ENCODE measurements at regions not wholly inside any gene's neighbourhood (a gene's known extent, or its start where the extent isn't known, plus 50 kb on each side); places are given as distances from the start of the nearest gene placed in this dataset.

DNA sequence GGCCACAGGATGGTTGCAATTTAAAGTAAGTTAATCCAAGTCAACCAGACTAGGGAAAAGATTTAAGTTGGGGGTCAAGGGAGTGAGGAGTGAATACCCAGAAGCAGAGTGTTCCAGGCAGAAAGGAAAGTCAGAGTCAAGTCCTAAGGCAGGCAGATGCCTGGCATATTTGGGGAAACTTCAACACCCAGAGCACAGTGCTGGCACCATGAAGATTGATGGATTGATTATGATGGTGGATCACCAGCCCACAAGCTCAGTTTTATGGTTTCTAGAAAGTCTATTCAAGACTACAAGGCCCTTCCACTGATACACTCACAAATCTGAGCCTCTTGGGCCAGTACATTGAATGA, 100.1 kb upstream of the DUSP10 start:
- H3K27ac ChIP-seq, result no peak overlapping the region
- TF ChIP-seq ZFX (IDR thresholded peaks at IDR 0.05), result no peak
- TF ChIP-seq, protein P1, sequence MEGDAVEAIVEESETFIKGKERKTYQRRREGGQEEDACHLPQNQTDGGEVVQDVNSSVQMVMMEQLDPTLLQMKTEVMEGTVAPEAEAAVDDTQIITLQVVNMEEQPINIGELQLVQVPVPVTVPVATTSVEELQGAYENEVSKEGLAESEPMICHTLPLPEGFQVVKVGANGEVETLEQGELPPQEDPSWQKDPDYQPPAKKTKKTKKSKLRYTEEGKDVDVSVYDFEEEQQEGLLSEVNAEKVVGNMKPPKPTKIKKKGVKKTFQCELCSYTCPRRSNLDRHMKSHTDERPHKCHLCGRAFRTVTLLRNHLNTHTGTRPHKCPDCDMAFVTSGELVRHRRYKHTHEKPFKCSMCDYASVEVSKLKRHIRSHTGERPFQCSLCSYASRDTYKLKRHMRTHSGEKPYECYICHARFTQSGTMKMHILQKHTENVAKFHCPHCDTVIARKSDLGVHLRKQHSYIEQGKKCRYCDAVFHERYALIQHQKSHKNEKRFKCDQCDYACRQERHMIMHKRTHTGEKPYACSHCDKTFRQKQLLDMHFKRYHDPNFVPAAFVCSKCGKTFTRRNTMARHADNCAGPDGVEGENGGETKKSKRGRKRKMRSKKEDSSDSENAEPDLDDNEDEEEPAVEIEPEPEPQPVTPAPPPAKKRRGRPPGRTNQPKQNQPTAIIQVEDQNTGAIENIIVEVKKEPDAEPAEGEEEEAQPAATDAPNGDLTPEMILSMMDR (conservative IDR thresholded peaks at IDR 0.05), result no peak

DNA sequence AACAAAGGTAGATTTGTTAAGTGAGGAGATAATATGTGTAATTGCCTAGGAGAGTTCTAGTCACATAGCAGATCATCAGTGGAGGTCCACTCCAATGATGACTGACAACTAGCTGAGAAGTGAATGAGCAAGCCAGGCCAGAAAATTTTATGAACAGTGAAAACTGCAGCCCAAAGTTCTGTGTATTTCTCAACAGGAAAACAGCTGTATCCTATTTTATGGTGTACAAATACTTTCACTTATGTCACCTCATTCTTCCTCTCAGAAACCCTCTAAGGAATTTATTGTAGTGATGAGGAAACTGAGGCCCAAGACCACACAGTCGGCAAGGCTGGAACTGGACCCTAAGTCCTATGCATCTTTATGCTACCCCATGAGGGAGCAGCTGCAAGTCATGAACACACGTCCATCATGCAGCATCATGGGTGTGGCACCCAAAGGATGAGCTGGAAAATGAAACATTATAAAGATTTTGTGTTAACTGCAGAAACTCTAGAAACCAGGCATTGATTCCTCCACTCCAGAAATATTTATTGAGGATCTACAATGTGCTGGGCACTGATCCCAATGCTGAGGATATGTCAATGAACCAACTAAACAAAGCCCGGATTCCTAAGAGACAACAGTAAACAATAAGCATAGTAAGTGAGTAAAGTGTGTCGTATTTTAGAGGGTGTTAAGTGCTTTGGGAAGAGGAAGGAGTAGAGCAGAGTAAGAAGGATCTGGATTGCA, 99.5 kb upstream of the DUSP10 start:
- TF ChIP-seq, protein P1 (conservative IDR thresholded peaks at IDR 0.05), result no peak
- TF ChIP-seq ZFX (IDR thresholded peaks at IDR 0.05), result no peak
- H3K27ac ChIP-seq, result no peak overlapping the region

DNA sequence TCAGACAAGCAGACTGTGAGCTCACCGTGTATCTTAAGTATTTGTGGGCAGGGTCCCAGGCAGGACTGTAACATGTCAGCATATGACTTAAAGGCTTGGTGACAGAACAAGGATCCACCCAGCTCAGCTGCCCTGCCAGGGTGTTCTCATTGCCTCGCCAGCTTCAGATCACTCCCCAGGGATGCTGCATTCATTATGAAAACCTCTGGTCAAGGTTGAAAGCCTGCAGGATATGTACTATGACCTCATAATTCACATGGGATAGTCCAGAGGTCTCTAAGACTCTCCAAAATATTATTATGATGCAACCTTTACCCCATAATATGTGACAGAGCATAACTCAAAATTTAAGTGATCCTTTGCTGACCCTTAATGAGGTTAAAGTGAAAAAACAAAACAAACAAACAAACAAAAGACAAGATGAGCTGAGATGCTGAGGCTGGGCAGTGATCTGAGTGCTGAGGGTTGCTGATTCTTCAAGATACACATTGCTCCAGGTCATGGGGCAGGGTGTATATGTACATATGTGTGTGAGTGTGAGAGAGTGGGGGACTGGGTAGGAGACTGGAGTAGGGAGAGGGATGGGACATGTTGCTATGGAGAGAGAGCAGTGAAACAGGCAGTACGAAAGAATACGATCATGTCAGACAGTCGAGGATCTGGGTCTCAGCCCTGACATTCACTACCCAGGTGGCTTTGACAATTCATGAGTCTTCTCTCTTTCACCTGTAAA, 98.8 kb upstream of the DUSP10 start:
- TF ChIP-seq, protein P1 (conservative IDR thresholded peaks at IDR 0.05), result no peak
- no peak for TF ChIP-seq ZFX (IDR thresholded peaks at IDR 0.05)
- peak overlapping the region; percentile 28; the same call in 1 of the 2 replicates for H3K27ac ChIP-seq

DNA sequence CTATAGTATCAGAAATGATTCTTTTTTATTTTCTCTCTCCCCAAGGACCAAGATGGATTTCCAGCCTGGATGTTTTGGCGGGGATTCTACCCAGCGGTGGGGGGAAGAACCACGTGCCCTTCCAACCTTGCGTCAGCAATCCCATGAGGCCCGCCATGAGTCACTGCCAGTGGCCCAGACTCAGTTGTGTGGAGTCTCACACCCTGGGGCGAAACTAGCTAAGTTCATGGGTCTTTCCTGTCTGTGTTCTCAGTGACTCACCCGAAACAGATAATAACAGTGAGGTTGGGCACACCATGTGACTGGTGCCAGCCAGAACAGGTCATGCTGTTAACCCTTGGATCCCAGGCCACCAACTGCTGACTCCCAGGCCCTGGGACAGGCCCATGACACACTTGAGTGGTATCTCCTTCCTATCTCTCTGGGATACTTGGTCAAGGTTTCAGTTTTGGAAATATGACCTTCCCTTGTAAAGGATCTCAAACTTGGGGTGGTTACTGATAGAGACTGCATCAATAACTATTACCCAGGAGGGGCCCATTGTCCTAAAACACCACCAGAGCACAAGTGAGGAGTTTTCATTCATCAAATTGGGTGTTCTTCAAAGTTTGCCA, 98.0 kb upstream of the DUSP10 start:
- peak overlapping the region; percentile 28 for H3K27ac ChIP-seq
- no peak for TF ChIP-seq ZFX (IDR thresholded peaks at IDR 0.05)
- TF ChIP-seq, protein P1 (conservative IDR thresholded peaks at IDR 0.05), result no peak

DNA sequence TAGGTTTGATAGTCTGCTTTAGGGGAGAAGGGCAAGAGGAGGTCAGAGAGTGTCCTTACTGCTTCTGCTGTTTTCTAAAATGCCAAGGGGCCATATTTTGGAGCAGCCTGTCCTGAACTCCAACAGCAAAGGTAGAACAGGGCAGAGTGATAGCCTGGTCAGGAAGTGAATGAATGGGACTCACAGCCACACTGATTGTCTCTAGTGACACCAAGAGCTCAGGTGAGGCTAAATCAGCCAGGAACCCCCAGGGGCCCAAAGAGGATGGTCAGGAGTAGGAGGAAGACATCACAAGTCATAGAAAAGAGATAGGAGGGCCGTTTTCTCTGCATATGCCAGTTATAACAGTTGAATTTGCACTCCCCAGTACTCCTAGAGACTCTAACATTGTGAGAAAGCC, 97.4 kb upstream of the DUSP10 start:
- TF ChIP-seq ZFX (IDR thresholded peaks at IDR 0.05), result no peak
- TF ChIP-seq, protein P1 (conservative IDR thresholded peaks at IDR 0.05), result no peak
- peak overlapping the region; percentile 28 for H3K27ac ChIP-seq

DNA sequence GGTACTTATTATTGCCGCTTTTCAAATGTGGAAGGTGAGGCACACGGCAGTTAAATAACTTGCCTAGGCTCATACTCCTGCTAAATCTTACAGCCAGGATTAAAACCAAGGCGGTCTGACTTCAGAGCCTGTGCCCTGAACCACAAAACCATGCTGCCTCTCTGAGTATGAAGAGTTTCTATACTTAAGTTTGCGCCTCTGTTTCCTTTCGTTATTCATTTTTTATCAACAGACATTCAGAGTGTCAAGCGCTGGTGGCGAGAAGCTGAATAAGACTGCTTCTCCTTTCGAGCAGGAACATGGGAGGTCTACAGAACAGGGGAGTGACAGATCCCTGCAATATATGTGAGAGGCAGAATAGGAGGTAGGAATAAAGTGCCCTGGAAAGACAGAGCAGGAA, 96.0 kb upstream of the DUSP10 start:
- no peak overlapping the region for H3K27ac ChIP-seq
- TF ChIP-seq ZFX (IDR thresholded peaks at IDR 0.05), result no peak
- TF ChIP-seq, protein P1 (conservative IDR thresholded peaks at IDR 0.05), result no peak

Data from C4-2B (cell line).